Mucosa of descending colon (tissue), 3 donors: ENCODE measurements at regions not wholly inside any gene's neighbourhood (a gene's known extent, or its start where the extent isn't known, plus 50 kb on each side); places are given as distances from the start of the nearest gene placed in this dataset.

ENCODE experiments used
- ATAC-seq: fragments of 200-7000 bp; cut with Tn5 transposase; one replicate; pipeline ENCODE4 v1.9.1; 2020; ENCODE audit warnings: mild to moderate bottlenecking, moderate library complexity
- DNase-seq, 3 donors: peaks; one replicate each; pipeline ENCODE4 v3.0.0-alpha.2; 2020
- H3K36me3 ChIP-seq: fragments of 200-600 bp; one replicate; pipeline ENCODE4 v1.8.0; 2021; ENCODE audit warnings: low read depth, mild to moderate bottlenecking
- H3K4me1 ChIP-seq: fragments of 200-600 bp; one replicate; pipeline ENCODE4 v1.8.0; 2021; ENCODE audit warnings: low read depth, mild to moderate bottlenecking
- H3K4me3 ChIP-seq: fragments of 200-600 bp; one replicate; pipeline ENCODE4 v1.8.0; 2021; ENCODE audit warnings: mild to moderate bottlenecking
- H3K9me3 ChIP-seq: fragments of 200-600 bp; one replicate; pipeline ENCODE4 v1.8.0; 2021; ENCODE audit warnings: mild to moderate bottlenecking
- intact Hi-C, 2 donors: fragments of 100-400 bp; cut with DNase I in 1 of 2; cut with micrococcal nuclease in 1 of 2; formaldehyde crosslinking; loops; one replicate each; pipeline versions ENCODE4 v1.11.0 to v1.11.1; 2022; cut with DNase I, micrococcal nuclease
- TF ChIP-seq, protein P1 (sequence below): fragments of 200-600 bp; IDR thresholded peaks from one replicate; pipeline ENCODE4 v1.8.0; 2022; ENCODE audit warnings: antibody characterized with exemption, mild to moderate bottlenecking
- donor health status: DM: no; HTN: no; CAD: no; lungs with moderate emphysema.
- donor health status: DM: no; HTN: no; CAD: no.
- donor health status: DM: no; HTN: yes; CAD: no.

DNA sequence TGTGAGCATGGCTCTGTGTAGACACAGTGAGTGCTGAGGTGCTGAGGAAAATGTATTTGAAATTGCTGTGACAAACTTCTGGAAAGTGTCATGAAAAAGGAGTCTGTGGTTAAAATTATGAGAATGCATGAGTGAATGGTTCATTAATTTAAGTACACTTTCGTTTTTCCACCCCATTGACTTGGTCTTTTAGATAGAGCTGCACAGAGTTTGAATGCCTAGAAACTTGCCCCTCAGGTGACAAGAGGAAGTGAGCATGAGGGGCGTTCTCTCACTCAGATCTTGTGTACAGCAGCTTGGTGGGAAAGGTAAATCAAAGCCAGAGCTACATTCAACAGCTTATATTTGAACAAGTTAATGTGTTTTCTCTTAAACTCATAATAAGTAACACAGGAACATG lies 296.8 kb downstream of the WDR72 start:
- intact Hi-C loops: no loop called here
- DNase-seq: no peak

DNA sequence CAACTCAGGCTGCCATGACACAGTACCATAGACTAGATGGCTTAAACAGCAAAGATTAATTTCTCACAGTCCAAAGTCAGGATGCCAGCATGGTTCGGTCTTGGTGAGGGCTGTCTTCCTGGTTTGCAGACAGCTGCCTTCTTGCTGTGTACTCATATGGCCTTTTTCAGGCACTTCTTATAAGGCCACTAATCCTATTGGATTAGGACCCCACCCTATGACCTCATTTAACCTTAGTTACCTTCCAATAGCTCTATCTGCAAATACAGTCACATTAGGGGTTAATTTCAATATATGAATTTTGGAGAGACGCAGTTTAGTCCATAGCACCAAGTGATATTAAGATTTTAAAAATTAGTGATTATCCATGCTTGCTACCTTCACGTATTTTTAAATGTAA lies 297.8 kb downstream of the WDR72 start:
- no peak for ATAC-seq
- intact Hi-C loops: no loop called here
- Histone ChIP-seq H3K9me3 (no peaks in the 10 kb centered on the region), H3K36me3 (no peaks in the 10 kb centered on the region), H3K4me3 (no peak overlapping the region), H3K4me1 (no peaks in the 10 kb centered on the region)
- DNase-seq: no peak
- TF ChIP-seq, protein P1, sequence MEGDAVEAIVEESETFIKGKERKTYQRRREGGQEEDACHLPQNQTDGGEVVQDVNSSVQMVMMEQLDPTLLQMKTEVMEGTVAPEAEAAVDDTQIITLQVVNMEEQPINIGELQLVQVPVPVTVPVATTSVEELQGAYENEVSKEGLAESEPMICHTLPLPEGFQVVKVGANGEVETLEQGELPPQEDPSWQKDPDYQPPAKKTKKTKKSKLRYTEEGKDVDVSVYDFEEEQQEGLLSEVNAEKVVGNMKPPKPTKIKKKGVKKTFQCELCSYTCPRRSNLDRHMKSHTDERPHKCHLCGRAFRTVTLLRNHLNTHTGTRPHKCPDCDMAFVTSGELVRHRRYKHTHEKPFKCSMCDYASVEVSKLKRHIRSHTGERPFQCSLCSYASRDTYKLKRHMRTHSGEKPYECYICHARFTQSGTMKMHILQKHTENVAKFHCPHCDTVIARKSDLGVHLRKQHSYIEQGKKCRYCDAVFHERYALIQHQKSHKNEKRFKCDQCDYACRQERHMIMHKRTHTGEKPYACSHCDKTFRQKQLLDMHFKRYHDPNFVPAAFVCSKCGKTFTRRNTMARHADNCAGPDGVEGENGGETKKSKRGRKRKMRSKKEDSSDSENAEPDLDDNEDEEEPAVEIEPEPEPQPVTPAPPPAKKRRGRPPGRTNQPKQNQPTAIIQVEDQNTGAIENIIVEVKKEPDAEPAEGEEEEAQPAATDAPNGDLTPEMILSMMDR: no peak

More for the DNA sequence above, 296.8 kb downstream of the WDR72 start:
- Histone ChIP-seq H3K9me3 (no peaks in the 10 kb centered on the region), H3K4me3 (no peak overlapping the region), H3K36me3 (no peaks in the 10 kb centered on the region), H3K4me1 (no peaks in the 10 kb centered on the region)
- ATAC-seq: no peak
- TF ChIP-seq, protein P1: no peak

DNA sequence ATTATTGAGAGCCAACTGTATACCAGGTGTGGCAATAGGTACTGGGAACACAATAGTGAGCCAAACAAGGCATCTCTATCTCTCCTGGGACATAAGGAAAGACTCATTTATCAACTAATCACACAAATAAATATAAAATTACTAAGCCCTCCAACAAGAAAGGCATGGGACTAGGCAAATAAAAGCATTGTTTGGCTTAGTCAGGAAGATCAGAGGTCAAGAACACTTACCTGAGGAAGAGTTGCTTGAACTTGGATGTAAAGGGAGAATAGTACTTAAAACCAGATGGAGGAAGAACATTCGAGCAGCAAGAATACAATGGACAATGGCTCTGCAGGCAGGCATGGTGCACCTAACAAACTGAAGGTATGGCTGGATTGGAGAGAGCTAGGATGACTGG lies 300.7 kb downstream of the WDR72 start:
- ATAC-seq: no peak
- no peak overlapping the region for H3K4me3 ChIP-seq
- no peak for DNase-seq
- H3K36me3 ChIP-seq: no peaks in the 10 kb centered on the region
- H3K4me1 ChIP-seq: no peaks in the 10 kb centered on the region
- H3K9me3 ChIP-seq: no peaks in the 10 kb centered on the region
- intact Hi-C loops: no loop called here
- TF ChIP-seq, protein P1: no peak

DNA sequence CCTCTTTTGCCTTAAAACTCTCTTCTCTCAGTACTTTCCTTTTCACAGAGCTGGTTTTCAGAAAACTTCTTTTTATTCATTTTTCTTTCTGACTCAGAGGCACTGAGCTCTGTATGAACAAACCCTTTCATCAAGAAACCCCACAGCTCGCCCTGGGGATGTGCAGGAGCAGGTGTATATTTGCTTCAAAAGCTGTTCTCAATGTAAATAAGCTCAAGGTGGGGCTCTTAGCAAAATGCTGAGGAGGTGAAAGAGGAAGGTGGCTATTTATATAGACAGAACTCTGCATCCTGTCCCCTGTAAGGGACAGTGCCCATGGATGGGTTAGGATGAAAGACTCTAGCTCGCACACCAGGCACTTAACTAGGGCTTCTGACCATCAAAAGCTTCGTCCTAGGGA lies 302.0 kb downstream of the WDR72 start:
- no peak for ATAC-seq
- DNase-seq: no peak
- peaks cover 3% of the 10 kb centered on the region for H3K4me1 ChIP-seq
- TF ChIP-seq, protein P1: no peak
- H3K4me3 ChIP-seq: no peak overlapping the region
- no peaks in the 10 kb centered on the region for H3K9me3 ChIP-seq
- intact Hi-C loops: no loop called here
- H3K36me3 ChIP-seq: no peaks in the 10 kb centered on the region

DNA sequence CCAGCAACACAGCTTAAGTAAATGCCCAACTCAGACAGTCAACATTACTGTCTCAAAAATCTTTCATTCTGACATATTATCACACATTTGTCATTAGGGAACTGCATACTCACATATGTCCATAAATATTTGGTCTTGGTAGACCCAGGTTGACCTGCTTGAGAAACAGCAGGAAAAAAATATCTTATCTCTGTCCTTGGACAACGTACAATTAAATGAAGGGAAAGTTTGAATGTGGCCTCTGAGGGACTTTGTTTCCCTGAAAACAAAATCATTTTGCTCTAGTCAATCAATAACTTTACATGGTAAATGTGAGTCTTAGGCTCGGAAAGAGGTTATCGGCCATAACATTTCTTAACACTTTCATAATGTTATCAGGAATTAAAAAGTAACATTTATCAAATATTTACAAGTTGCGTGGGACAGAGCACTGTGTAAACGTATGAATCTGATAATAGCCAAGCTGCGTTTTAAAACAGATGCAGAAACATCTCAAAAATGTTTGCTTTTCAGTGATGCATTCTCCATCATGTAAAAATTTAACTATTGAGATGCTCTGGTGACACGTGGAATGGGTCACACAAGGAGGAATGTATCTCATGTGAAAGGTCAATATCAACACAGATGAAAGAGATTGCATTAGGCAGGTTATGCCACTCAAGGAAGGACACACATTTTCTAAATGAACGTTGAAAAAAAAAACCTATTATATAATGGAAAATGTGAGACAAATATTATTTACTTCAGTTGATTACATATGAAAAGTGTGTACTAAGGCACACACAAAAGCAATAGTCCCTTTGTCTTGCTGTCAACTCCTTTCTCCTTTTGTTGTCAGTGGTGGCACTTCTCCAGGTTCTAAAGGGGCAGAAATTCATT lies 304.4 kb downstream of the WDR72 start:
- Histone ChIP-seq H3K4me3 (no peak overlapping the region), H3K9me3 (no peaks in the 10 kb centered on the region), H3K4me1 (peaks cover 10% of the 10 kb centered on the region), H3K36me3 (no peaks in the 10 kb centered on the region)
- no peak for ATAC-seq
- TF ChIP-seq, protein P1: no peak
- no peak for DNase-seq
- intact Hi-C loops: no loop called here
